Fibroblast of mammary gland (primary cell): ENCODE measurements at regions not wholly inside any gene's neighbourhood (a gene's known extent, or its start where the extent isn't known, plus 50 kb on each side); places are given as distances from the start of the nearest gene placed in this dataset.

Source experiments
- DNase-seq: peaks from one replicate; pipeline ENCODE4 v3.0.0-alpha.2; 2010; ENCODE audit warnings: low read depth
- H3K4me3 ChIP-seq: 2 replicates; pipeline ENCODE4 v1.5.1; 2011; ENCODE audit warnings: low read depth, mild to moderate bottlenecking, low read length, moderate library complexity; ENCODE audit not compliant: control insufficient read depth
- CTCF ChIP-seq: conservative IDR thresholded peaks from 2 replicates; pipeline ENCODE4 v1.5.1; 2011; ENCODE audit warnings: low read depth, low read length, inconsistent platforms; ENCODE audit not compliant: control insufficient read depth, insufficient read depth

- no peak for DNase-seq
- no peak for TF ChIP-seq CTCF
- H3K4me3 ChIP-seq = no peak overlapping the region
Measured at GRCh38 chr9:108161503-108161902, 671.9 kb upstream of the KLF4 start.

GRCh38 chr9:108160706-108161355 lies 671.3 kb upstream of the KLF4 start:
- TF ChIP-seq CTCF = no peak
- no peak overlapping the region for H3K4me3 ChIP-seq
- DNase-seq = no peak

GRCh38 chr9:108160039-108160438 lies 670.5 kb upstream of the KLF4 start:
- H3K4me3 ChIP-seq = no peak overlapping the region
- no peak for DNase-seq
- TF ChIP-seq CTCF = no peak

GRCh38 chr9:108158236-108158995 lies 668.8 kb upstream of the KLF4 start:
- no peak overlapping the region for H3K4me3 ChIP-seq
- no peak for DNase-seq
- no peak for TF ChIP-seq CTCF

GRCh38 chr9:108156270-108156998 lies 666.9 kb upstream of the KLF4 start:
- TF ChIP-seq CTCF = no peak

GRCh38 chr9:108153416-108153815 lies 663.8 kb upstream of the KLF4 start:
- DNase-seq = no peak
- H3K4me3 ChIP-seq = no peak overlapping the region
- no peak for TF ChIP-seq CTCF

More at GRCh38 chr9:108156270-108156998, 666.9 kb upstream of the KLF4 start:
- no peak overlapping the region for H3K4me3 ChIP-seq
- DNase-seq = peak; percentile 53
